Osteoblast (primary cell): ENCODE measurements at regions not wholly inside any gene's neighbourhood (a gene's known extent, or its start where the extent isn't known, plus 50 kb on each side); places are given as distances from the start of the nearest gene placed in this dataset.
"Not testable (repeated sequence)": the region's sequence is repeated elsewhere in the genome, so short reads cannot be mapped to it uniquely, and the experiment has no call there.

Source experiments
- DNase-seq: peaks from one replicate; pipeline ENCODE4 v3.0.0; 2011; ENCODE audit warnings: low spot score, mixed read lengths; ENCODE audit not compliant: insufficient read length; ENCODE audit errors: missing footprints
- H2AFZ ChIP-seq: 2 replicates; pipeline ENCODE4 v1.6.0; 2011; ENCODE audit warnings: mild to moderate bottlenecking, low read length
- H3K27ac ChIP-seq: 2 replicates; pipeline ENCODE4 v1.5.1; 2011; ENCODE audit warnings: mild to moderate bottlenecking, low read depth, low read length, moderate library complexity
- H3K27me3 ChIP-seq: 2 replicates; pipeline ENCODE4 v1.6.0; 2012; ENCODE audit warnings: mild to moderate bottlenecking, control low read depth, inconsistent platforms, low read length, moderate library complexity; ENCODE audit not compliant: insufficient read depth
- H3K36me3 ChIP-seq: 2 replicates; pipeline ENCODE4 v1.5.1; 2011; ENCODE audit warnings: mild to moderate bottlenecking, low read length, control low read depth, moderate library complexity; ENCODE audit not compliant: insufficient read depth
- H3K4me1 ChIP-seq: 2 replicates; pipeline ENCODE4 v1.5.1; 2011; ENCODE audit warnings: mild to moderate bottlenecking, low read length, control low read depth, moderate library complexity; ENCODE audit not compliant: insufficient read depth
- H3K4me2 ChIP-seq: 2 replicates; pipeline ENCODE4 v1.6.0; 2011; ENCODE audit warnings: mild to moderate bottlenecking, low read length; ENCODE audit not compliant: insufficient read depth
- H3K4me3 ChIP-seq: fragments of 200-600 bp; sonication (generic); 3 replicates; pipeline ENCODE4 v1.5.1; 2012; ENCODE audit warnings: mild to moderate bottlenecking, low read length, inconsistent platforms; ENCODE audit not compliant: insufficient read depth
- H3K79me2 ChIP-seq: 2 replicates; pipeline ENCODE4 v1.6.0; 2012; ENCODE audit warnings: mild to moderate bottlenecking, low read length, control low read depth, inconsistent platforms; ENCODE audit not compliant: insufficient read depth
- H3K9me3 ChIP-seq: 2 replicates; pipeline ENCODE4 v1.5.1; 2011; ENCODE audit warnings: low read depth, low read length, control low read depth
- H4K20me1 ChIP-seq: 2 replicates; pipeline ENCODE4 v1.6.0; 2012; ENCODE audit warnings: mild to moderate bottlenecking, low read length, control low read depth; ENCODE audit not compliant: insufficient read depth
- TF ChIP-seq, protein P1 (sequence below): IDR thresholded peaks from 2 replicates; pipeline ENCODE4 v1.5.1; 2011; ENCODE audit warnings: mild to moderate bottlenecking, low read depth, low read length, moderate library complexity; ENCODE audit errors: extremely low read depth

DNA sequence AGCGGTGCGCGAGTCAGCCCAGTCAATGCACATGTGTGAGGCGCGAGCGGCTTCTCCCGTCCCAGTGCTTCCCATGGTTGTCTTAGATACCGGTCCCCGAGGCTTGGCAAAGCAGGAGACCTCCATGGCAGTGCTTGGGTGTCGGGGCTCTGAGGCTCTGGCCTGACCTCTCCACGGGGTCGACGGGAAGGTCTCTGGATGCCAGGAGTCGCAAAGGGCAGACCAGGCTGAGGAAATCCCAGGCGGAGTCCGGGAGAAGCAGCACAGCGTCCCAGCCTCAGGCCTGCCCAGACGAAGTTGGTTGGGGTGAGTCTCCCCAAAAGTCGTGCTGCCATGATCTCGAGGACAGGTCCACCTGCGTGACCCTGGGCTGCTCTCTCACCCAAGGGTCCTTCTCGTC lies 3881.6 kb downstream of the SRGAP2C start:
- Histone ChIP-seq H3K9me3 (peaks cover 4% of the 10 kb centered on the region), H4K20me1 (no peaks in the 10 kb centered on the region), H3K4me2 (no peak overlapping the region), H3K36me3 (no peaks in the 10 kb centered on the region), H3K4me1 (no peaks in the 10 kb centered on the region), H3K79me2 (no peaks in the 10 kb centered on the region), H3K4me3 (no peak overlapping the region), H2AFZ (no peak overlapping the region), H3K27me3 (no peaks in the 10 kb centered on the region), H3K27ac (no peak overlapping the region)
- DNase-seq = no peak
- TF ChIP-seq, protein P1, sequence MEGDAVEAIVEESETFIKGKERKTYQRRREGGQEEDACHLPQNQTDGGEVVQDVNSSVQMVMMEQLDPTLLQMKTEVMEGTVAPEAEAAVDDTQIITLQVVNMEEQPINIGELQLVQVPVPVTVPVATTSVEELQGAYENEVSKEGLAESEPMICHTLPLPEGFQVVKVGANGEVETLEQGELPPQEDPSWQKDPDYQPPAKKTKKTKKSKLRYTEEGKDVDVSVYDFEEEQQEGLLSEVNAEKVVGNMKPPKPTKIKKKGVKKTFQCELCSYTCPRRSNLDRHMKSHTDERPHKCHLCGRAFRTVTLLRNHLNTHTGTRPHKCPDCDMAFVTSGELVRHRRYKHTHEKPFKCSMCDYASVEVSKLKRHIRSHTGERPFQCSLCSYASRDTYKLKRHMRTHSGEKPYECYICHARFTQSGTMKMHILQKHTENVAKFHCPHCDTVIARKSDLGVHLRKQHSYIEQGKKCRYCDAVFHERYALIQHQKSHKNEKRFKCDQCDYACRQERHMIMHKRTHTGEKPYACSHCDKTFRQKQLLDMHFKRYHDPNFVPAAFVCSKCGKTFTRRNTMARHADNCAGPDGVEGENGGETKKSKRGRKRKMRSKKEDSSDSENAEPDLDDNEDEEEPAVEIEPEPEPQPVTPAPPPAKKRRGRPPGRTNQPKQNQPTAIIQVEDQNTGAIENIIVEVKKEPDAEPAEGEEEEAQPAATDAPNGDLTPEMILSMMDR = no peak

DNA sequence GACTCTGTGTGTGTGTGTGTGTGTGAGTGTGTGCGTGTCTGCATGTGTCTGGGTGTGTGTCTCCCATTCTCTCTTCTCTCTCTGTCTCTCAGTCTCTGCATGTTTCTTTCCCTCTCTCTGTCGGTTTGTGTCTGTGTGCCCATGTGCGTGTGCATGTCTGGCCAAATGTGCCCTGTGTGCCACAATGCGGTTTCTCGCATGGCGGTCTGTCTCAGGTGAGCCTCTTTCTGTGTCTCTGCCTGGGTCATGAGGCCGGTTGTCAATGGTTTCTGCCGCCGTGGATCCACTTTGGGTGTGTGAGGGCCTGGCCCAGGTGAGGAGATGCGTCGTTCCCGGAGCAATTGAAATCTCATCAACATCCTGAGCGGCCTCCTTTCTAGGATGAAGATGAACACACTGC lies 3882.1 kb downstream of the SRGAP2C start:
- H3K9me3 ChIP-seq, H3K27me3 ChIP-seq, H3K27ac ChIP-seq, H3K4me2 ChIP-seq, H3K4me1 ChIP-seq, H2AFZ ChIP-seq, H3K79me2 ChIP-seq, H4K20me1 ChIP-seq, H3K36me3 ChIP-seq, H3K4me3 ChIP-seq, DNase-seq: not testable (repeated sequence)

GRCh38 chr1:125080077-125080476 lies 3895.3 kb downstream of the SRGAP2C start:
- no peaks in the 10 kb centered on the region for H3K36me3 ChIP-seq
- no peaks in the 10 kb centered on the region for H4K20me1 ChIP-seq
- TF ChIP-seq, protein P1 = no peak
- H3K4me3 ChIP-seq = no peak overlapping the region
- no peaks in the 10 kb centered on the region for H3K79me2 ChIP-seq
- no peak overlapping the region for H2AFZ ChIP-seq
- no peaks in the 10 kb centered on the region for H3K27me3 ChIP-seq
- H3K4me2 ChIP-seq = no peak overlapping the region
- H3K9me3 ChIP-seq = peaks cover 22% of the 10 kb centered on the region
- no peaks in the 10 kb centered on the region for H3K4me1 ChIP-seq
- DNase-seq = no peak
- no peak overlapping the region for H3K27ac ChIP-seq

DNA sequence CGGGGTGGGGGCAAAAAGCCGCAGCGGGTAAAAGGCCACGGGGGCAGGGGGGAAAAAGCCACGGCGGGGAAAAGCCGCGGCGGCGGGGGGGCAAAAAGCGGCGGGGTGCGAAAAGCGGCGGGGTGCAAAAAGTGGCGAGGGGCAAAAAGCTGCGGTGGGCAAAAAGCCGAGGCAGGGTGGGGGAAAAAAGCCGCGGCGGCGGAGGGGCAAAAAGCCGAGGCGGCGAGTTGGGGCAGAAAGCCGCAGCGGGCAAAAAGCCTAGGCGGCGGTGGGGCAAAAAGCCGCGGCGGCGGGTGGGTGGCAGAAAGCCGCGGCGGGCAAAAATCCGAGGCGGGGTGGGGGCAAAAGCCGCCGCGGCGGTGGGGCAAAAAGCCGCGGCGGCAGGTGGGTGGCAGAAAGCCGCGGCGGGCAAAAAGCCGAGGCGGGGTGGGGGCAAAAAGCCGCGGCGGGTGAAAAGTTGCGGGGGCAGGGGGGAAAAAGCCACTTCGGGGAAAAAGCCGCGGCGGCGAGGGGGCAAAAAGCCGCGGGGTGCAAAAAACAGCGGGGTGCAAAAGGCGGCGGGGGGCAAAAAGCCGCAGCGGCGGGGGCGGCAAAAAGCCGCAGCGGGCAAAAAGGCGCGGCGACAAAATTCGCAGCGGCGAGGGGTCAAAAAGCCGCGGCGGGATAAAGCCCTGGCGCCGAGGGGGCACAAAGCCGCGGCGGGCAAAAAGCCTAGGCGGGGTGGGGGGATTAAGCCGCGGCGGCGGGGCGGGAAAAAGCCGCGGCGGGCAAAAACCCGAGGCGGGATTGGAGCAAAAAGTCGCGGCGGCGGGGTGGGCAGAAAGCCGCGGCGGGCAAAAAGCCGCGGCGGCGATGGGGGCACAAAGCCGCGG lies 3901.2 kb downstream of the SRGAP2C start:
- no peak overlapping the region for H3K4me2 ChIP-seq
- no peak overlapping the region for H3K27ac ChIP-seq
- peaks cover 13% of the 10 kb centered on the region for H3K9me3 ChIP-seq
- H3K36me3 ChIP-seq = no peaks in the 10 kb centered on the region
- H2AFZ ChIP-seq = no peak overlapping the region
- no peak for DNase-seq
- no peaks in the 10 kb centered on the region for H3K79me2 ChIP-seq
- H4K20me1 ChIP-seq = no peaks in the 10 kb centered on the region
- no peak overlapping the region for H3K4me3 ChIP-seq
- TF ChIP-seq, protein P1 = no peak
- no peaks in the 10 kb centered on the region for H3K4me1 ChIP-seq
- H3K27me3 ChIP-seq = no peaks in the 10 kb centered on the region
